PFSK-1 (cell line): ENCODE measurements at regions not wholly inside any gene's neighbourhood (a gene's known extent, or its start where the extent isn't known, plus 50 kb on each side); places are given as distances from the start of the nearest gene placed in this dataset.

ENCODE experiments used
- FOXP2 ChIP-seq: optimal IDR thresholded peaks from 2 replicates; pipeline ENCODE3; 2011; ENCODE audit warnings: borderline replicate concordance, control low read depth, inconsistent platforms; ENCODE audit not compliant: insufficient read depth; ENCODE audit errors: extremely low read length, extremely low read depth
- POLR2AphosphoS5 ChIP-seq: IDR thresholded peaks from 2 replicates; pipeline ENCODE4 v1.6.1; 2012; ENCODE audit warnings: low read depth, mild to moderate bottlenecking, control low read depth, low read length, moderate library complexity
- REST ChIP-seq, 2 experiments: IDR thresholded peaks; 2 replicates each; pipeline versions ENCODE4 v1.6.1 to v1.8.0; 2011 to 2012; ENCODE audit warnings: low read depth in 2 of 2, low read length in 2 of 2, control low read depth in 1 of 2, inconsistent platforms in 1 of 2, mild to moderate bottlenecking in 1 of 2, moderate library complexity in 1 of 2; ENCODE audit not compliant: insufficient read depth in 1 of 2
- SIN3A ChIP-seq: IDR thresholded peaks from 2 replicates; pipeline ENCODE4 v1.6.1; 2012; ENCODE audit warnings: mild to moderate bottlenecking, low read length, moderate library complexity, borderline replicate concordance; ENCODE audit not compliant: insufficient read depth
- TAF1 ChIP-seq: IDR thresholded peaks from 2 replicates; pipeline ENCODE4 v1.6.1; 2012; ENCODE audit warnings: low read length, control low read depth, borderline replicate concordance; ENCODE audit not compliant: insufficient read depth

- TF ChIP-seq REST (IDR thresholded peaks at IDR 0.05; ENCODE audit: insufficient read depth in 1 of 2, low read depth in 2 of 2, low read length in 2 of 2) (no peak), TAF1 (no peak), POLR2AphosphoS5 (no peak), FOXP2 (no peak), SIN3A (no peak)
Measured at GRCh38 chr4:35562861-35563260, 681.5 kb downstream of the ARAP2 start.
